Nephron (organoid): ENCODE measurements at regions not wholly inside any gene's neighbourhood (a gene's known extent, or its start where the extent isn't known, plus 50 kb on each side); places are given as distances from the start of the nearest gene placed in this dataset.
A peak's percentile ranks its signal among the peaks of the same experiment; 100 is the strongest.

Experiments used
- H3K27ac Mint-ChIP-seq, 3 experiments: 2 replicates each; pipeline ENCODE4 v1.8.0; 2020; ENCODE audit warnings: mixed read lengths in 3 of 3, mild to moderate bottlenecking in 2 of 3, moderate library complexity in 1 of 3
- H3K27me3 Mint-ChIP-seq: 2 replicates; pipeline ENCODE4 v1.8.0; 2021; ENCODE audit warnings: low read depth, mild to moderate bottlenecking, moderate library complexity, mixed read lengths
- H3K36me3 Mint-ChIP-seq: 2 replicates; pipeline ENCODE4 v1.8.0; 2020; ENCODE audit warnings: low read depth, mixed read lengths
- H3K4me1 Mint-ChIP-seq: 2 replicates; pipeline ENCODE4 v1.8.0; 2020; ENCODE audit warnings: mixed read lengths
- H3K4me3 Mint-ChIP-seq, 3 experiments: 2 replicates each; pipeline ENCODE4 v1.8.0; 2020; ENCODE audit warnings: mild to moderate bottlenecking in 3 of 3, mixed read lengths in 3 of 3, moderate library complexity in 2 of 3
- H3K9me3 Mint-ChIP-seq: 2 replicates; pipeline ENCODE4 v1.8.0; 2020; ENCODE audit warnings: mixed read lengths
- CTCF ChIP-seq, 3 experiments: fragments of 200-600 bp; sonication (generic); IDR thresholded peaks; one replicate each; pipeline ENCODE4 v1.5.0; 2021; ENCODE audit warnings: antibody characterized with exemption in 3 of 3; ENCODE audit not compliant: unreplicated experiment in 3 of 3

GRCh38 chr4:20430259-20430941 lies 178.7 kb downstream of the SLIT2 start:
- Mint-ChIP-seq H3K9me3 (no peaks in the 10 kb centered on the region), H3K4me1 (peaks cover 68% of the 10 kb centered on the region), H3K27me3 (no peaks in the 10 kb centered on the region), H3K4me3 (peak overlapping the region in 1 of 3 experiments; percentile 4), H3K27ac (peak overlapping the region; percentile 62 to 83 (median 81)), H3K36me3 (no peaks in the 10 kb centered on the region)
- no peak for TF ChIP-seq CTCF (IDR thresholded peaks at IDR 0.05; ENCODE audit: unreplicated experiment in 3 of 3)

GRCh38 chr4:20431543-20431951 lies 179.8 kb downstream of the SLIT2 start:
- Mint-ChIP-seq H3K9me3 (no peaks in the 10 kb centered on the region), H3K4me3 (peak overlapping the region in 2 of 3 experiments; percentile 10 to 13), H3K36me3 (no peaks in the 10 kb centered on the region), H3K27me3 (no peaks in the 10 kb centered on the region), H3K27ac (peak overlapping the region; percentile 76 to 83 (median 81)), H3K4me1 (peaks cover 59% of the 10 kb centered on the region)
- no peak for TF ChIP-seq CTCF (IDR thresholded peaks at IDR 0.05; ENCODE audit: unreplicated experiment in 3 of 3)

GRCh38 chr4:20432088-20432487 lies 180.4 kb downstream of the SLIT2 start:
- Mint-ChIP-seq H3K4me3 (peak overlapping the region in 1 of 3 experiments; percentile 10), H3K36me3 (no peaks in the 10 kb centered on the region), H3K27me3 (no peaks in the 10 kb centered on the region), H3K9me3 (no peaks in the 10 kb centered on the region), H3K4me1 (peaks cover 58% of the 10 kb centered on the region), H3K27ac (peak overlapping the region; percentile 76 to 83 (median 81))
- TF ChIP-seq CTCF (IDR thresholded peaks at IDR 0.05; ENCODE audit: unreplicated experiment in 3 of 3), result no peak

- Mint-ChIP-seq H3K36me3 (peaks cover 4% of the 10 kb centered on the region), H3K9me3 (no peaks in the 10 kb centered on the region), H3K4me1 (peaks cover 56% of the 10 kb centered on the region), H3K27me3 (no peaks in the 10 kb centered on the region), H3K27ac (peak overlapping the region; percentile 54 to 81 (median 66)), H3K4me3 (no peak overlapping the region)
- no peak for TF ChIP-seq CTCF (IDR thresholded peaks at IDR 0.05; ENCODE audit: unreplicated experiment in 3 of 3)
These were observed 181.5 kb downstream of the SLIT2 start for GRCh38 chr4:20433097-20433705.

GRCh38 chr4:20440170-20440569 lies 188.5 kb downstream of the SLIT2 start:
- no peak overlapping the region for H3K4me3 Mint-ChIP-seq
- TF ChIP-seq CTCF (IDR thresholded peaks at IDR 0.05; ENCODE audit: unreplicated experiment in 3 of 3), result no peak
- H3K9me3 Mint-ChIP-seq, result no peaks in the 10 kb centered on the region
- H3K27ac Mint-ChIP-seq, result peak overlapping the region in 2 of 3 experiments; percentile 49 to 64
- peaks cover 60% of the 10 kb centered on the region for H3K4me1 Mint-ChIP-seq
- H3K36me3 Mint-ChIP-seq, result peaks cover 10% of the 10 kb centered on the region
- H3K27me3 Mint-ChIP-seq, result no peaks in the 10 kb centered on the region
